HT-29 (cell line): ENCODE measurements at regions not wholly inside any gene's neighbourhood (a gene's known extent, or its start where the extent isn't known, plus 50 kb on each side); places are given as distances from the start of the nearest gene placed in this dataset.
"Not testable (repeated sequence)": the region's sequence is repeated elsewhere in the genome, so short reads cannot be mapped to it uniquely, and the experiment has no call there.

Source experiments
- DNase-seq: peaks from one replicate; pipeline ENCODE4 v3.0.0-alpha.2; 2015; ENCODE audit warnings: low spot score

- no peak for DNase-seq
These were observed 278.3 kb downstream of the SPRY1 start for GRCh38 chr4:123674762-123675465.

GRCh38 chr4:123675567-123675966 lies 279.0 kb downstream of the SPRY1 start:
- DNase-seq, result no peak

- DNase-seq, result no peak
These were observed 279.7 kb downstream of the SPRY1 start for GRCh38 chr4:123676071-123676889.

- DNase-seq, result no peak
These were observed 280.3 kb downstream of the SPRY1 start for GRCh38 chr4:123676890-123677229.

GRCh38 chr4:123682931-123683330 lies 286.3 kb downstream of the SPRY1 start:
- no peak for DNase-seq

GRCh38 chr4:123684937-123685336 lies 288.3 kb downstream of the SPRY1 start:
- DNase-seq, result not testable (repeated sequence)

- not testable (repeated sequence) for DNase-seq
These were observed 298.9 kb downstream of the SPRY1 start for GRCh38 chr4:123695531-123695930.

GRCh38 chr4:123696687-123697086 lies 300.1 kb downstream of the SPRY1 start:
- no peak for DNase-seq

- DNase-seq, result no peak
These were observed 302.0 kb downstream of the SPRY1 start for GRCh38 chr4:123698556-123698955.

- DNase-seq, result no peak
These were observed 303.5 kb downstream of the SPRY1 start for GRCh38 chr4:123699880-123700771.

- no peak for DNase-seq
These were observed 304.6 kb downstream of the SPRY1 start for GRCh38 chr4:123701131-123701575.

GRCh38 chr4:123705419-123705818 lies 308.8 kb downstream of the SPRY1 start:
- no peak for DNase-seq

GRCh38 chr4:123706973-123707372 lies 310.4 kb downstream of the SPRY1 start:
- no peak for DNase-seq

- no peak for DNase-seq
These were observed 312.3 kb downstream of the SPRY1 start for GRCh38 chr4:123708902-123709301.

- peak; percentile 3 for DNase-seq
These were observed 312.7 kb downstream of the SPRY1 start for GRCh38 chr4:123709336-123709735.

- DNase-seq, result no peak
These were observed 334.4 kb downstream of the SPRY1 start for GRCh38 chr4:123731035-123731434.

- DNase-seq, result no peak
These were observed 340.6 kb downstream of the SPRY1 start for GRCh38 chr4:123737156-123737555.

- DNase-seq, result no peak
These were observed 343.2 kb downstream of the SPRY1 start for GRCh38 chr4:123739806-123740205.

- no peak for DNase-seq
These were observed 343.6 kb downstream of the SPRY1 start for GRCh38 chr4:123740236-123740635.

- no peak for DNase-seq
These were observed 345.3 kb downstream of the SPRY1 start for GRCh38 chr4:123741906-123742305.

GRCh38 chr4:123743848-123744247 lies 347.3 kb downstream of the SPRY1 start:
- DNase-seq, result no peak

GRCh38 chr4:123744664-123745290 lies 348.2 kb downstream of the SPRY1 start:
- no peak for DNase-seq
